Astrocyte of the spinal cord (primary cell): ENCODE measurements at regions not wholly inside any gene's neighbourhood (a gene's known extent, or its start where the extent isn't known, plus 50 kb on each side); places are given as distances from the start of the nearest gene placed in this dataset.

Experiments
- DNase-seq: peaks from one replicate; pipeline ENCODE4 v3.0.0; 2011; ENCODE audit warnings: low read depth, low spot score
- H3K4me3 ChIP-seq: 2 replicates; pipeline ENCODE4 v1.5.1; 2011; ENCODE audit warnings: low read depth, mild to moderate bottlenecking, low read length, moderate library complexity
- CTCF ChIP-seq: IDR thresholded peaks from 2 replicates; pipeline ENCODE4 v1.5.1; 2012; ENCODE audit warnings: low read depth, mild to moderate bottlenecking, low read length, inconsistent platforms
- in situ Hi-C: cut with HindIII; loops from 2 replicates; pipeline ENCODE4 v1.10.0; 2017; ENCODE audit warnings: low sequenced_read_pairs

- in situ Hi-C loops: no loop called here
- TF ChIP-seq CTCF: no peak
- no peak for DNase-seq
- no peak overlapping the region for H3K4me3 ChIP-seq
These were observed 1269.9 kb downstream of the ADGRL3 start for GRCh38 chr4:62470020-62470419.

- no peak for TF ChIP-seq CTCF
- H3K4me3 ChIP-seq: no peak overlapping the region
- in situ Hi-C loops: no loop called here
- no peak for DNase-seq
These were observed 1261.8 kb downstream of the ADGRL3 start for GRCh38 chr4:62461961-62462360.

- no peak for DNase-seq
- in situ Hi-C loops: no loop called here
- H3K4me3 ChIP-seq: no peak overlapping the region
- TF ChIP-seq CTCF: no peak
These were observed 1260.2 kb downstream of the ADGRL3 start for GRCh38 chr4:62460329-62460728.

GRCh38 chr4:62457356-62457755 is 1257.2 kb downstream of the ADGRL3 start:
- DNase-seq: no peak
- no peak for TF ChIP-seq CTCF

GRCh38 chr4:62455871-62456270 is 1255.7 kb downstream of the ADGRL3 start:
- H3K4me3 ChIP-seq: no peak overlapping the region
- in situ Hi-C loops: no loop called here
- no peak for DNase-seq
- TF ChIP-seq CTCF: no peak

More at GRCh38 chr4:62457356-62457755, 1257.2 kb downstream of the ADGRL3 start:
- in situ Hi-C loops: no loop called here
- no peak overlapping the region for H3K4me3 ChIP-seq

GRCh38 chr4:62454535-62454934 is 1254.4 kb downstream of the ADGRL3 start:
- in situ Hi-C loops: no loop called here
- no peak for TF ChIP-seq CTCF
- DNase-seq: no peak
- no peak overlapping the region for H3K4me3 ChIP-seq

- TF ChIP-seq CTCF: no peak
- DNase-seq: no peak
- H3K4me3 ChIP-seq: no peak overlapping the region
- in situ Hi-C loops: no loop called here
These were observed 1250.6 kb downstream of the ADGRL3 start for GRCh38 chr4:62450740-62451139.
